Endometrial microvascular endothelial cells (primary cell): ENCODE measurements at regions not wholly inside any gene's neighbourhood (a gene's known extent, or its start where the extent isn't known, plus 50 kb on each side); places are given as distances from the start of the nearest gene placed in this dataset.
"Not testable (repeated sequence)": the region's sequence is repeated elsewhere in the genome, so short reads cannot be mapped to it uniquely, and the experiment has no call there.

ENCODE experiments used
- in situ Hi-C: cut with HindIII; loops from 2 replicates; pipeline ENCODE4 v1.10.0; 2017; ENCODE audit warnings: low sequenced_read_pairs, low pct_unique_long_range_greater_than_20kb; ENCODE audit errors: inconsistent ontology term

DNA sequence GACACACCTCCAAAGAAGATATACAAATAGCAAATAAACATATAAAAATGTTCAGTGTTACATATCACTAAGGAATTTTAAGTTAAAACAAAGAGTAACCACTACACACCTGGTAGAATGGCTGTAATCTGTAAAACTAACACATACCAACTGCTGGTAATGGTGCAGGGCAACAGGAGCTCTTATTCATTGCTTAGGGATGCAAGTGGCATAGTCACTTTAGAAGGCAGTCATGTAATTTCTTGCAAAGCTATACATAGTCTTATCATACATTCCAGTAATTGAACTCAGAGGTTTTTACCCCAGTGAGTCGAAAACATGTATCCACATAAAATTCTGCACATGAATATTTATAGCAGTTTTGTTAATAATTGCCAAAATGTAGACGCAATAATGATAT, 906.8 kb upstream of the CITED2 start:
- in situ Hi-C loops = no loop called here

DNA sequence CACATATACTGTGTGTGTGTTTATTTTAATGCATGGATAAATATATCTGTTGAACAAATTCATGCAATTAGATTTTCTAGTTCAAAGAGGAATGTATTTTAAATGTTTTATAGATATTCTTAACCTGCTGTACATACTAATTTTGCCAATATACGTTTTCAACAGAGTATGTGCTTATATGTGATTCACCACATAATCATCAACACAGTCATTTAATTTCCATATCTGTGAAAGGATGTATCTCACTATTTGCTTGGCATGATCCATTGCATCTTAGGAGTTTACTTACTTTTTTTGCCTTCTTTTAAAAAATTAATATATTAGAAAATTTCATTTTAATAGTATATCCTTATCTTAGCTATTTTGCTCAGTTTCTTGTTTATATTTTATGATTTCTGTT, 902.3 kb upstream of the CITED2 start:
- in situ Hi-C loops = no loop called here

DNA sequence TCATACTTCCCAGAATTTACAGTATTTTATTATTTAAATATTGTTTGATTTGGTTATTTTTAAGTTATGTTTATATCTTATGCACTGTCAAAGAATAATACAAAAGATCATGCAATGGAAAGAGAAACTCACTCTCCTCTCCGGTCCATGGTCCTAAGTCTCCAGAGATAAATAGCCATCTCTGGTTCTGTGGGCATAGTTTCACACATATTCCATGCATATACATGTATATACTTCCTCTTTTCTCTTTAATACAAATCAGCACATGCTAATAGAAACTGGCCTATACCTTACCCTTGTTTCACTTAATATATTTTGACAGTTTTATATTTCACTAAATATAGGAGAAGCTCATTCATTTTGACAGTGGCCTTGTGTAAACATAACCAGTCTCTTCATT, 901.7 kb upstream of the CITED2 start:
- in situ Hi-C loops = no loop called here

DNA sequence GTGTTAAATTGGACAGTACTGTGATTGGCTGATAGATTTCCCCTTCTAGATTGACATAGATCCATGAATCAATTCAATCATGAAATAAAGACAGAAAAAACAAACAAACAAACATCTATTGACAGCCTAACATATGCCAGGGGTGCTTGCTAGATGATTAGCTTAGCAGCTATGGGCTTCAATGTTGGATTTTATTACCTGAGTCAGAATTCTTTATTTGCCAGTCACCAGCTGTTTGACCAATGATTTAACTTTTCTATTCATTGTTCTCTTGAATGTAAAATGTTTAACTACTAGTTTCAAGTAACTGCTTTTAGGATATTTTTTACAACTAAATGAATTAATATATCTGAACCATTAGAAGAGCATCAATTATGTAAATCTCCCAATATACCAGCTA, 901.3 kb upstream of the CITED2 start:
- in situ Hi-C loops = no loop called here

DNA sequence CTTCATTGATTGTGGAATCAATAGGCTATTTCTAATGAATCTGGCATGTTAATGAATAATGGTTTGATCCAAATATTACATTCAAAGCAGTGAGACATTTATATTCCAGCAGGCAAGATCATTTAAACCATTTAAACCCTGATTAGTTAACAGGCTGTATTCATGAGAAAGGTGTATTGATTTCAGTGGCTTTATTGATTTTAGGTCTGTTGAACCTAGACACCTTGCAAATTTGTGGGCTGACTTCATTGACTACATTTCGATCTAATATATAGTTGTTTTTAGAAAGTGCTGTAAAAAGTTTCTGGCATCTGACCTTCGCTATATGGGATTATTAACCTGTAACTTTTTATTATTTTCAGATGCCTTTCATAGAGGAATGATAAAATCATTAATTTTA, 900.1 kb upstream of the CITED2 start:
- in situ Hi-C loops = no loop called here

DNA sequence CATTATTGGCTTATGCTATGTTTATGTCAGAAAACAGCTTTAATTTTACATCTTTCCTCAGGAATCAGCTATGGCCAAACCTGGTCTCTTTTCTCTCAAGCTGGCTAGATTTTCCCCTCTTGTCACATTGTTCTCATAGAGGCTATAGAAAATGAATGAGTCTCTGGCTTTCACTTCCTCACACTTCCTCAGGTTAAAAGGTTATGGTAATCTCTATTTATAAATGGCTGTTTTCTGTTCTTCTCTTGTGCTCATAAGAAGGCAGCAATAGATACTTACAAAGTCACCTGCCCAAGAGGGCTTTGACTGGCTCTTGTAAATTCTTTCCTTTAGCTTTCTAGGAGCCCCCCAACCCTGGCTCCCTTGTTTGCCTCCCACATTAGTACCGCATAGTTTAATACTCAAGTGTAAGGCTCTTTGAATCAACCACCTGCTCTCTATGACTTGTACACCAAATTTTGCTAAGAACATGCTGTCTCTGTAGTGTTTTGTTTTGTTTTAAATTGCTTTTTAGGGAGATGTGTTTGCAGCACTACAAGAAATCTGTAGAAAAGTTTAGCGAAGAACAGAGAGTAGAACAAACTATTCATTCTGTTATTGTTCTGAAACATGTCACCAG, 897.4 kb upstream of the CITED2 start:
- in situ Hi-C loops = no loop called here

DNA sequence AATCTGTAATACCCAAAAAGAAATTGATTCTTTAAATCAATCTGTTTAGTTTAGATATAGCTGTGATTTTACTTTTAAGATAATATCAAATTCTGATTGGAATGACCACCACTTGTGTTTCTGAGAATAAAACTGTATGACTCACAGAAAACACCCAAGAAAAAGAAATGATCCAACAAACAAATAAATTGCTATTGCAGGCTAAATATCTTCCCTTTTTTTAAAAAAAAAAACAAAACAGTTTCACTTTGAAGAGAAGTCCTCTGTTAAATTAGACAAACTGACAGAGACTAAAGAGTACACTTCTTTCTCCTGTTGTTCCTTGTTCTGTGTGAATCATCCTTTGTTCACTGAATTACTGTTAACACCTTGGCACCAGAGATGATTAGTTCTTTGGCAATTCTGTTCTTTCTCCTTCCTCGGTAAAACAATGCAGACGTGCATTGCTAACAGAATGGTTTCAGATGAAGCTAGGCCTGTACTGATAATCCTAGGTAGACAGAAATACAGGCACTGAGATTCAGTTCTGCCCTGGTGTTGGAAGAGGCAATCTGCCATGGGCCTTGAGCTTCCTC, 895.2 kb upstream of the CITED2 start:
- in situ Hi-C loops = no loop called here

DNA sequence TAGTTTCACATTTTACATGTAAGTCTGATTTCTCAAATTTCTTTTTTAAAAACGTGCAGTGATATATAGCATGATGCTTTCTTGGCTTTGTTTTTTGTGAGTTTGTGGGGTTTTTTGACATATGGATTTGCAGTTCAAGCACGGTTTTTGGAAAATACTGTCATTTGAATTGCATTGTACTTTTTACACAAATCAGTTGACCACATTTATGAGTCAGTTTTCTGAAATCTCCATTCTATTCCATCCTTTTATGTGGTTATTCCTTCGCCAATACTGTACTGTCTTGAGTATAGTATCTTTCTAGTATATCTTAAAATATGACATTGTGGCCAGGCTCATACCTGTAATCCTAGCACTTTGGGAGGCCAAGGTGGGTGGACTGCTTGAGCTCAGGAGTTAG, 890.0 kb upstream of the CITED2 start:
- in situ Hi-C loops = no loop called here

DNA sequence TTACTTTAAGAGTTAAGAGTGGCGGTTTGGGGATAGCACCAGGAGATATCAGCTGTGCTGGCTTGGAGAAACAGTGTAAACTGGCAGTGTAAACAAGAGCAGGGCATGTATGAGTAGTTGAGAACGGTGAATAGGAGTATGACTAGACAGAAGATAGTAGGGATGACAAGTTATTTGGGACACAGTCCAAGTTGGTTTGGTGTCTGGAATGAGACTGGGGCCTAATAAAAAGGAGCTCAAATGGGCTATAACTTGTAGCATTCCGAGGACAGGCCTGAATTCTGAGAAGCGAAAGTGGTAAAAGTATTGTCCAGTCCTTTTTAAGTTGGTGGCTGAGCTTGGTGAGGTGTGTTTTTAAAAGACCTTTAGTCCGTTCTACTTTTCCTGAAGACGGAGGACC, 883.9 kb upstream of the CITED2 start:
- in situ Hi-C loops = not testable (repeated sequence)

DNA sequence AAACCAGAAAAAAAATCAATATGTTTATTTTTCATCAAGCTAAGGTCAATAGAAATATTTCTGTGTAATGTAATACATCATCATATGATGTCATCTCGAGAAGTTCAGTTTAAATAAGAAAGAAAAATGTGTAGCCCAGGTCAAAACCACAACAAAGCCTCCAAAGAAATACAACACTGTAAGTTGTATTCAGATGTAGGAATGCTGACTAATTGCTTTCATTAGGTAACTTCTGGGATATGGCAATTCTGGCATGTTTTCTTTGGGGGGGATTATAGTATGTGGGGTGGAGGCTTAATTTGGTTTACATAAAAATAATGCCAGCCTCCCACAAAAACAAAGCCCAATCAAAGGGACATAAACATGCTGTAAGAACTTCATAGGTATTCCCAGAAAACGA, 881.8 kb upstream of the CITED2 start:
- in situ Hi-C loops = no loop called here

DNA sequence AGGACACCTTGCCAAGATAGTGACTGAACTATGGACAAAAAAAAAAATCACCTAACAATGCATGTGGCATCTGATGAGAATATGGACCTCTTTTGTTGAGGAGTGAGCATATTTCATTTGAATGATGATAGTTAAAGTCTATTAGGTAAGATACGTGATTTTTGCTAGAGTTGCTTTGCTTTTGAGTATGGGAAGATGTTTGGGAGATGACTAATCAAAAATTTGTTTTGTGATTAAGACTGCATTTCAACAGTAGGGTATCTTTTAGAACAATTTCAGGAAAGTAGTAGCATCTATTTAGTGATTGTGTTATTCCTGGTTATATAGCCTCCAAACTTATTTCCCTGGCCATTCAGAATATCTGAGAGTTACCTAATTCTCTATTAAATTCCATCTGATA, 878.6 kb upstream of the CITED2 start:
- in situ Hi-C loops = no loop called here

DNA sequence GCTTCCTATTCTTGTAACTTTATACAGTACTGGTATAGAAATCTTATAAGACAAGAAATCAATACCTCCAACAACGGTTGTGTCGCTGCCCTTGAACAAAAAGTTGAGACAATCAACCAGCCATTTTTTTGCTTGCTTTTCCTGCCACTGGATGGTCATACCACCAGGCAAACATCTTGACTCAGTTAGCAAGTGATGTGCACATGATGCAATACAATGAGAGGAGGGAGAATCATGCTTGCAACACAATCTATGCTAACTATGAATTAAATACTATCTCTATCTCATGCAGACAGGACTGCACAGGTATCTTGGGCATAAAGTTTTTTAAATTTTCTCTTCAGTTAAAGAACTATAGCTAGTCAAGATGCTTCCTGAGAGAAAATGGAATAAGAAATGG, 877.7 kb upstream of the CITED2 start:
- in situ Hi-C loops = no loop called here

DNA sequence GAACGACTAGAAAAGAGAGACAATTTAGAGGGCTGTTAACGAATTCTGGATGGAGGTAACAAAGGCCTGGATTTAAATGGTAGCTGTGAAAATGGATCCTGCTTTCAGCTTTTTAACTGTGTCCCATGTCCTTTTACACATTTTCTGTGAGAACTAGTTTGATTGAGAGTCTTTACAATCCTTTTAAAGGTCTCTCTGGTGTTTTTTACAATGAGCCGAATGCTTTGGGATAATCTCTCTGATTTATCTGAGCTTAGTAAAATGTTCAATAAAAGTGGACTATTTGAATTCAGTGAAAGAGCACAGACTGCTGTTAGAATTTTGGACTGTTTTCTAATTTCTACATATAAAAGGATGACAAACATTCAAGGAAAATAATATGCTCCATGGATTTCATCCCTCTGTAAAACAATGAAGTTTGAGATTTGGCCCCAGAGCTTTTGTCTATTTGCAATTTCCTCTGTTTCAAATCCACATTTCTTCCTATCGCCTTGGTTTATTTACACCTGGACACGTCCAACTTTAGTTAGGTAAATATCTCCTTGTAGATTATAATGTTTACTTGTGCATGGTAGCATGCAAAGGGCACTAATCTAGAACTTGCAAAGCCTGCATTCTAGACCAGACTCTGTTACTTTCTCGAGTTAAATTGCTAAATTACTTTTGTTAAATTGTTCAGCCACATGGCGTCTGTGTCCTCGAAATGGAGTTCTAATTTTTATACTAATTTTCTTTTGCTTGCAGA, 871.0 kb upstream of the CITED2 start:
- in situ Hi-C loops = no loop called here

DNA sequence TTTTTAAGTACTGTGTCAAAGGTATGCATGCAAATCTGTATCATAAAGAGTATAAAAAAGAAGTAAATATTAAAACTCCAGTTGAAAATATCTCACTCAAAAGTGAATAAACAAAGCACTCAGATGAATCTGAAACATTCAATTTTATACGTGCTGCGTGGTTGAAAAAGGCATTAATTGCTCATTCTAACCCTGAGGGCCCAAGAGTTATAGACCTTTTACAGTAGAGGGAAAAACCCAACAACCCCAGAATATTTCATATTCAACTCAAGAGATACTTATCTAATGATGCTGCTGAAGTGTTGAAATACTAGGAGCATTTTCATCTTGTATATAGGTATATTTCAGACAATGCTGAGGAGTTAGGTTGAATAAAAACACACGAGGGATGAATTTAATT, 862.8 kb upstream of the CITED2 start:
- in situ Hi-C loops = no loop called here

DNA sequence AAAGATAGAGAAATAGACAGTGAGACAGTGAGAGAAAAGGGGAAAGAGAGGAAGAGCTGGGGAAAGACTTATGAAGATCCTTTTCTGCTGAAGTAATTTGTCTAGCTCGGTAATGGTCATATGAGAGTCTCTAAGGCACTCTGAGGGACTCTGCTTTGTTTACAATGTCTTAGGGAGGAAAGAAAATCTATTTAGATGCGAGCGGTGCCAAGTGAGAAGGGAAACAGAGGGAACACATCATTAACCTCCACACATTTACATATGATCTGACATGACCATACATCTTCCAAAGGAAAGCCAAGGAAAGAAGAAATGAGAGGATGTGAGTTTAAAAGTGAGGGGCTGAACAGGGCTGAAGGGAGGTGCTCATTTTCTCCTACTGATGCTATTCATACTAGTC, 862.3 kb upstream of the CITED2 start:
- in situ Hi-C loops = no loop called here

DNA sequence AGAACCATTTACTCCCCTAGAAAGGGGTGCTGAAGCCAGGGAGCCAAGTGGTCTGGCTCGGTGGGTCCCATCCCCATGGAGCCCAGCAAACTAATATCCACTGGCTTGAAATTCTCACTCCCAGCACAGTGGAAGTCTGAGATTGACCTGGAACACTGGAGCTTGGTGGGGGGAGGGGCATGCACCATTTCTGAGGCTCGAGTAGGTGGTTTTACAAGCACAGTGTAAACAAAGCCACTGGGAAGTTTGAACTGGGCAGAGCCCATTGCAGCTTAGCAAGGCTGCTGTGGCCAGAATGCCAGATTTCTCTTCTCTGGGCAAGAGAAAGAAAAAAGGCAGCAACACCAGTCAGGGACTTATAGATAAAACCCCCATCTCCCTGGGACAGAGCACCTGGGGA, 855.8 kb upstream of the CITED2 start:
- in situ Hi-C loops = no loop called here

DNA sequence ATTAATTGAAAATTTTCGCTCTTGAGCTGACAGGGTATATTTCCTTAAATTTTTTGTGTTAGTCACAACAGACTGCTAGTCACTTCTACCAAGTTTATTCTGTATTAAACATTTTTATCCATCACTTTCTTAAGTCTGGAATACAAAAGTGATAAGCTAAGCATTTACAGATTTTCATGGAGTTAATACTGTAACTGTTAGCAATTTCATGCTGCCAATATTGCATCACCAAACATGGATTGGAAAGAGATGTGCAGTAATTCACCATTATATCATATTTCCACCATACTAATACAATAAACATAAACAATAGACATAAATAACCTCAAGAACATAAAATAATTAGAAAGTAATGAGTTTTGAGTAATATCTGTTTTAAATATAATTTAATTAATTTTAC, 854.0 kb upstream of the CITED2 start:
- in situ Hi-C loops = no loop called here

DNA sequence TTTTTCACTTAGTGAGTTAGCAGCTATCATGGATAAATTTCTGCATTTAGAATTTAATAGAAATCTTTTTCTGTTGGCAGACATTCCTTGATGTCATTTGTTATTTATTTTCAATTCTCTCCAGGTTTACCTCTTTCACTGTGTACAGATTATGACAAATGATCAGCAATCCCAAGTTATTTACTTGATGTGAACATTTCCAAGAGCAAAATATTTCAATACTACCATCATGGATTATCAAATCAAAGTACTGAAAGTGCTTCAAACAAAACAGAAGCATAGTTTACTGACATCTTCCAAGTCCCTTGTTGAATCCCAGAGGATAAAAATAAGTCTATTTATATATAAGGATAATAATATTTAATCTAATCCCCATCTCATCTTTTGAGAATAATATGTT, 852.2 kb upstream of the CITED2 start:
- in situ Hi-C loops = no loop called here

DNA sequence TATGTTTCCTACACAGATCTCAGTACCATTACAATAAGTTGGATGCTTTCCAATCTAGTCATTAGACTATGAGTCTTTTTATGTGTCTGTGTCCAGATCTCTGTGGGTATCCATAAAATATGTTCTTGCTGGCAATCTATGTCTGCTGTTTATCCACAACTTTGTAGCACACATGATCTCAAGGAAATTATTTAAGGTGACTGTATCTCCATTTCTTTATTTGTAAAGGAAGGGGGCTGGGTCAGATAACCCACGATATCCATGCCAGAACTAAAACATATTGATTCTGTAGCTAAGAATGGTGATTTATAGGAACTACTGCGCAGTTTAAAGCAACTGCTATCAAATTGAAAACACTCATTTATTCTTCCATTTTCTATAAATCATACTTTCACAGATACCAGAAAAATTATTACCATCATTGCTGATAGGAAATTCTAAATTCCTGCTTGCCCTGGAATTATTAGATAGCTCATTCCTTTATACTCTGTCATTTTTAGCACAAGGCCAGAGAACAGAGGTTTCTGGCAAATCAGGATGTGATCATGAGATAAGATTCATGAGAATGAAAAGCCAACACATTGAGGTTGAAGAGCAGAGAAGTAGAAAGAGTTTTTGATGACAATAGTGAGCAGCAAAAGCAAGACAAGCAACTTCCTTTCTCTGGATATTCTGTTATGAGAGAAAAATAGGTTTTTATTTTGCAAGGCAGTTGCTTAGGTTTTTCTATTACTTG, 851.4 kb upstream of the CITED2 start:
- in situ Hi-C loops = no loop called here

DNA sequence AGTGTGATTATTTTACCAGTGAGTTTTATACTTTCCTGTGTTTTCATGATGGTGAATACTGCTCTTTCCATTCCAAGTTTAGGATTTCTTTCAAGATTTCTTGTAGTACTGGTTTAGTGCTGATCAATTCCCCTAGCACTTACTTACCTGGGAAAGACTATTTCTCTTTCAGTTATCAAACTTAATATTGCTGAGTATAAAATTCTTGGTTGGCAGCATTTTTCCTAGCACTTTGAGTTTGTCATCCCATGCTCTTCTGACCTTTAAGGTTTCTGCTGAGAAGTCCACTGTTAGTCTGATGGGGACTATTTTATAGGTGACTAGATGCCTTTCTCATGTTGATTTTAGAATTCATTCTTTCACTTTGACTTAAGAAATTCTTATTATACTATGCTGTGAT, 842.8 kb upstream of the CITED2 start:
- in situ Hi-C loops = loop anchor here (10.0 kb wide), 1 partner anchor 842 kb away; the partner anchor contains the start of gene CITED2
